ENCODE measurements at regions not wholly inside any gene's neighbourhood (a gene's known extent, or its start where the extent isn't known, plus 50 kb on each side); places are given as distances from the start of the nearest gene placed in this dataset.

DNA sequence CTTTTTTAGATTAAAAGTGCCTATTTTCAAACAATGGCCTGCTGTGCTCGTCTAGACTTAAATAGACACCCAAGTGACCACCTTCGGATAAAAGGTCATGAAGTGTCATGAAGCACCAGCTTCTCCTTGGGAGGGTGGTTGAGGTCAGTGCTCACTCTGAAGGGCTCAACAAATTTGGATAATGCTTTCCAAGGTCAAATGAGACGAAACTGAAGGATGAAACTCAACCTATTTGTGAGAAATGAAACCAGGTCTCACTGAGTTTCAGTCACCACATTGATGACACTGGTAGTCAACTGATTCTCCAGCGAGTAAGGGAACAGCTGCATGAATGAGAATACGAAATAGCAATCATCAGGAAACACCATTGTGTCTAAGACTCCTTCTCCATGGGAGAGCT, 852.6 kb downstream of the NTRK3 start:
- TF ChIP-seq, protein P1, sequence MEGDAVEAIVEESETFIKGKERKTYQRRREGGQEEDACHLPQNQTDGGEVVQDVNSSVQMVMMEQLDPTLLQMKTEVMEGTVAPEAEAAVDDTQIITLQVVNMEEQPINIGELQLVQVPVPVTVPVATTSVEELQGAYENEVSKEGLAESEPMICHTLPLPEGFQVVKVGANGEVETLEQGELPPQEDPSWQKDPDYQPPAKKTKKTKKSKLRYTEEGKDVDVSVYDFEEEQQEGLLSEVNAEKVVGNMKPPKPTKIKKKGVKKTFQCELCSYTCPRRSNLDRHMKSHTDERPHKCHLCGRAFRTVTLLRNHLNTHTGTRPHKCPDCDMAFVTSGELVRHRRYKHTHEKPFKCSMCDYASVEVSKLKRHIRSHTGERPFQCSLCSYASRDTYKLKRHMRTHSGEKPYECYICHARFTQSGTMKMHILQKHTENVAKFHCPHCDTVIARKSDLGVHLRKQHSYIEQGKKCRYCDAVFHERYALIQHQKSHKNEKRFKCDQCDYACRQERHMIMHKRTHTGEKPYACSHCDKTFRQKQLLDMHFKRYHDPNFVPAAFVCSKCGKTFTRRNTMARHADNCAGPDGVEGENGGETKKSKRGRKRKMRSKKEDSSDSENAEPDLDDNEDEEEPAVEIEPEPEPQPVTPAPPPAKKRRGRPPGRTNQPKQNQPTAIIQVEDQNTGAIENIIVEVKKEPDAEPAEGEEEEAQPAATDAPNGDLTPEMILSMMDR (IDR thresholded peaks at IDR 0.05) = no peak
- TF ChIP-seq POLR2AphosphoS5 (IDR thresholded peaks at IDR 0.05) = no peak

Data from breast epithelium (tissue), 3 donors.